Liver (tissue), 8 donors: ENCODE measurements at regions not wholly inside any gene's neighbourhood (a gene's known extent, or its start where the extent isn't known, plus 50 kb on each side); places are given as distances from the start of the nearest gene placed in this dataset.

Source experiments
- DNase-seq: peaks from one replicate; pipeline ENCODE4 v3.0.0-alpha.2; 2017; ENCODE audit warnings: low spot score
- H3K27ac ChIP-seq, 2 donors: one replicate each; pipeline ENCODE4 v1.7.0; 2013; ENCODE audit warnings: inconsistent platforms in 2 of 2, low read length in 2 of 2, control low read depth in 1 of 2, low read depth in 1 of 2, mild to moderate bottlenecking in 1 of 2
- H3K27me3 ChIP-seq, 4 donors: one replicate each; pipeline versions ENCODE4 v1.6.1 to v1.7.0; 2013; ENCODE audit warnings: low read length in 3 of 4, inconsistent platforms in 1 of 4, mild to moderate bottlenecking in 1 of 4, moderate library complexity in 1 of 4; ENCODE audit not compliant: control insufficient read depth in 4 of 4, insufficient read depth in 4 of 4
- H3K36me3 ChIP-seq, 4 donors: one replicate each; pipeline versions ENCODE4 v1.6.1 to v1.7.0; 2013; ENCODE audit warnings: low read length in 3 of 4, mild to moderate bottlenecking in 3 of 4, low read depth in 1 of 4, moderate library complexity in 1 of 4; ENCODE audit not compliant: control insufficient read depth in 4 of 4, insufficient read depth in 3 of 4
- H3K4me1 ChIP-seq, 4 donors: one replicate each; pipeline versions ENCODE4 v1.6.1 to v1.7.0; 2013; ENCODE audit warnings: low read length in 3 of 4, mild to moderate bottlenecking in 3 of 4, moderate library complexity in 1 of 4; ENCODE audit not compliant: control insufficient read depth in 4 of 4, insufficient read depth in 4 of 4
- H3K4me3 ChIP-seq, 3 donors: one replicate each; pipeline versions ENCODE4 v1.6.1 to v1.7.0; 2013; ENCODE audit warnings: low read length in 3 of 3, control low read depth in 1 of 3, low read depth in 1 of 3, mild to moderate bottlenecking in 1 of 3
- H3K9ac ChIP-seq, 2 donors: one replicate each; pipeline ENCODE4 v1.7.0; 2013; ENCODE audit warnings: low read length in 2 of 2, mild to moderate bottlenecking in 2 of 2, moderate library complexity in 2 of 2, control low read depth in 1 of 2, low read depth in 1 of 2
- H3K9me3 ChIP-seq, 4 donors: one replicate each; pipeline versions ENCODE4 v1.6.1 to v1.7.0; 2013; ENCODE audit warnings: low read length in 3 of 4; ENCODE audit not compliant: control insufficient read depth in 4 of 4
- EGR1 ChIP-seq, 2 donors: IDR thresholded peaks; 2 replicates each; pipeline ENCODE4 v1.6.1; 2016 to 2018; ENCODE audit warnings: antibody characterized with exemption in 2 of 2, low read depth in 2 of 2
- FOXA1 ChIP-seq: IDR thresholded peaks from 2 replicates; pipeline ENCODE4 v1.6.1; 2016; ENCODE audit warnings: antibody characterized with exemption
- FOXA2 ChIP-seq: IDR thresholded peaks from 2 replicates; pipeline ENCODE4 v1.6.1; 2016; ENCODE audit warnings: antibody characterized with exemption
- HNF4A ChIP-seq, 2 donors: conservative IDR thresholded peaks; 2 replicates each; pipeline ENCODE4 v1.6.1; 2016; ENCODE audit warnings: antibody characterized with exemption in 2 of 2, mild to moderate bottlenecking in 2 of 2
- HNF4G ChIP-seq: IDR thresholded peaks from 2 replicates; pipeline ENCODE4 v1.6.1; 2016; ENCODE audit warnings: antibody characterized with exemption
- JUND ChIP-seq, 2 donors: IDR thresholded peaks; 2 replicates each; pipeline ENCODE4 v1.6.1; 2016; ENCODE audit warnings: antibody characterized with exemption in 2 of 2
- RAD21 ChIP-seq, 2 donors: IDR thresholded peaks; 2 replicates each; pipeline ENCODE4 v1.6.1; 2016; ENCODE audit warnings: antibody characterized with exemption in 2 of 2, mild to moderate bottlenecking in 2 of 2
- REST ChIP-seq: IDR thresholded peaks from 2 replicates; pipeline ENCODE4 v1.6.1; 2016; ENCODE audit warnings: antibody characterized with exemption, mild to moderate bottlenecking
- RXRA ChIP-seq, 2 donors: IDR thresholded peaks; 2 replicates each; pipeline ENCODE4 v1.6.1; 2017 to 2018; ENCODE audit warnings: antibody characterized with exemption in 2 of 2, mild to moderate bottlenecking in 1 of 2
- SP1 ChIP-seq: IDR thresholded peaks from 2 replicates; pipeline ENCODE4 v1.6.1; 2018; ENCODE audit warnings: antibody characterized with exemption, mild to moderate bottlenecking
- TAF1 ChIP-seq: conservative IDR thresholded peaks from 2 replicates; pipeline ENCODE4 v1.6.1; 2016; ENCODE audit warnings: antibody characterized with exemption, mild to moderate bottlenecking
- YY1 ChIP-seq: IDR thresholded peaks from 2 replicates; pipeline ENCODE4 v1.6.1; 2016; ENCODE audit warnings: antibody characterized with exemption, mild to moderate bottlenecking
- WGBS: extraction: QIAGEN DNeasy Blood & Tissue Kit; methylation state at CpG from one replicate; pipeline ENCODE4 v1.1.7; 2013; 5-methylcytosine and 5-hydroxymethylcytosine counted together
- TF ChIP-seq, protein P1 (sequence below): IDR thresholded peaks from 2 replicates; pipeline ENCODE4 v1.6.1; 2016; ENCODE audit warnings: antibody characterized with exemption
- TF ChIP-seq, protein P2 (sequence below): IDR thresholded peaks from 2 replicates; pipeline ENCODE4 v1.6.1; 2016; ENCODE audit warnings: antibody characterized with exemption
- TF ChIP-seq, protein P3 (sequence below): IDR thresholded peaks from 2 replicates; pipeline ENCODE4 v1.6.1; 2016; ENCODE audit warnings: antibody characterized with exemption
- TF ChIP-seq, protein P4 (sequence below): fragments of 150-350 bp; IDR thresholded peaks from 2 replicates; pipeline ENCODE4 v1.5.1; 2017; ENCODE audit warnings: improper control_type of control experiment, low read depth, low read length; ENCODE audit not compliant: missing input control
- donor health status: healthy.
- donor health status: healthy.
- donor health status: healthy.
- donor health status: healthy.
- donor health status: healthy.

- 91% methylated on average over 6 of the region's 6 CpGs for WGBS
- H3K27ac ChIP-seq, result no peak overlapping the region
- DNase-seq, result no peak
These were observed 322.2 kb upstream of the ANKRD30A start for GRCh38 chr10:36803229-36803628.

DNA sequence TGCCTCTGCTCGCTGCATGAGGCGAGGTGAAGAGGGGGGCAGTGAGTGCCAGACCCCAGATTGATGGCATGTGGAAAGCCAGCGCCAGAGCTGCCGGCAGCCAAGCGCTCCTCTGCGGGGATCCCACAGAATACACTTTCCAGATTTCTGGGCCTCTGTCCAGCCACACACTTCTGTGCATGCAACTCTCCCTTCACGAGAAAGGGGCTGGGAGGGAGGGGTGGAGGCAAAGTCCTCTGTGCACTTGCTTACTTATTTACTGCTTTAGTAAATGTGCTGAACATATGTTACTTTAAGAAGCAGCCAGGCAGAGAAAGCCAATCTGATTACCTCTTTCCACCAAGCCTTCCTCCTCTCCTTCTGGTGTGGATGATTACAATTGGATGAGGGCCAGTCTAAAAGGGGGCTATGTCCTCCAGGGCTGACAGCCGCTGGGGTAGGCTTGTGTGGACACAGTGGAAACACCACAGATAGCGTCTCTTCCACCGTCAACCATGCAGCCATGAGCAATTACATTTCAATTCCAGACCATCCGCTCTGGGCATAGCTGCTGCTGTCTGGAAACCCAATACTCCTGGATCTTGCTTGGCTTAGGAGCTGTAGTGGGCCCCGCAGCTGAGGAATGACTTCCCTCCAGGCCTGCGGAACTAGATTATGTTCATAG lies 322.8 kb upstream of the ANKRD30A start:
- Histone ChIP-seq H3K9ac (no peak overlapping the region), H3K27me3 (no peaks in the 10 kb centered on the region), H3K4me3 (no peak overlapping the region), H3K9me3 (no peaks in the 10 kb centered on the region), H3K36me3 (no peaks in the 10 kb centered on the region), H3K4me1 (no peaks in the 10 kb centered on the region), H3K27ac (no peak overlapping the region)
- peak; percentile 39 for DNase-seq
- 40% methylated on average over 13 of the region's 13 CpGs for WGBS
- TF ChIP-seq HNF4G (no peak), YY1 (no peak), SP1 (no peak), TAF1 (no peak), JUND (IDR thresholded peaks at IDR 0.05) (no peak), FOXA1 (no peak), RAD21 (IDR thresholded peaks at IDR 0.05) (no peak)
- TF ChIP-seq, protein P1, sequence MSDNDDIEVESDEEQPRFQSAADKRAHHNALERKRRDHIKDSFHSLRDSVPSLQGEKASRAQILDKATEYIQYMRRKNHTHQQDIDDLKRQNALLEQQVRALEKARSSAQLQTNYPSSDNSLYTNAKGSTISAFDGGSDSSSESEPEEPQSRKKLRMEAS, result no peak
- TF ChIP-seq, protein P2, sequence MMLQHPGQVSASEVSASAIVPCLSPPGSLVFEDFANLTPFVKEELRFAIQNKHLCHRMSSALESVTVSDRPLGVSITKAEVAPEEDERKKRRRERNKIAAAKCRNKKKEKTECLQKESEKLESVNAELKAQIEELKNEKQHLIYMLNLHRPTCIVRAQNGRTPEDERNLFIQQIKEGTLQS, result no peak

More at GRCh38 chr10:36803229-36803628, 322.2 kb upstream of the ANKRD30A start:
- no peak overlapping the region for H3K9ac ChIP-seq
- H3K4me3 ChIP-seq, result no peak overlapping the region
- no peaks in the 10 kb centered on the region for H3K27me3 ChIP-seq
- no peaks in the 10 kb centered on the region for H3K4me1 ChIP-seq
- H3K9me3 ChIP-seq, result no peaks in the 10 kb centered on the region
- H3K36me3 ChIP-seq, result no peaks in the 10 kb centered on the region
- TF ChIP-seq, protein P3, sequence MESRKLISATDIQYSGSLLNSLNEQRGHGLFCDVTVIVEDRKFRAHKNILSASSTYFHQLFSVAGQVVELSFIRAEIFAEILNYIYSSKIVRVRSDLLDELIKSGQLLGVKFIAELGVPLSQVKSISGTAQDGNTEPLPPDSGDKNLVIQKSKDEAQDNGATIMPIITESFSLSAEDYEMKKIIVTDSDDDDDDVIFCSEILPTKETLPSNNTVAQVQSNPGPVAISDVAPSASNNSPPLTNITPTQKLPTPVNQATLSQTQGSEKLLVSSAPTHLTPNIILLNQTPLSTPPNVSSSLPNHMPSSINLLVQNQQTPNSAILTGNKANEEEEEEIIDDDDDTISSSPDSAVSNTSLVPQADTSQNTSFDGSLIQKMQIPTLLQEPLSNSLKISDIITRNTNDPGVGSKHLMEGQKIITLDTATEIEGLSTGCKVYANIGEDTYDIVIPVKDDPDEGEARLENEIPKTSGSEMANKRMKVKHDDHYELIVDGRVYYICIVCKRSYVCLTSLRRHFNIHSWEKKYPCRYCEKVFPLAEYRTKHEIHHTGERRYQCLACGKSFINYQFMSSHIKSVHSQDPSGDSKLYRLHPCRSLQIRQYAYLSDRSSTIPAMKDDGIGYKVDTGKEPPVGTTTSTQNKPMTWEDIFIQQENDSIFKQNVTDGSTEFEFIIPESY, result no peak
- TF ChIP-seq RAD21 (IDR thresholded peaks at IDR 0.05) (no peak), HNF4A (conservative IDR thresholded peaks at IDR 0.05) (no peak), HNF4G (no peak)
- TF ChIP-seq, protein P2, result no peak

DNA sequence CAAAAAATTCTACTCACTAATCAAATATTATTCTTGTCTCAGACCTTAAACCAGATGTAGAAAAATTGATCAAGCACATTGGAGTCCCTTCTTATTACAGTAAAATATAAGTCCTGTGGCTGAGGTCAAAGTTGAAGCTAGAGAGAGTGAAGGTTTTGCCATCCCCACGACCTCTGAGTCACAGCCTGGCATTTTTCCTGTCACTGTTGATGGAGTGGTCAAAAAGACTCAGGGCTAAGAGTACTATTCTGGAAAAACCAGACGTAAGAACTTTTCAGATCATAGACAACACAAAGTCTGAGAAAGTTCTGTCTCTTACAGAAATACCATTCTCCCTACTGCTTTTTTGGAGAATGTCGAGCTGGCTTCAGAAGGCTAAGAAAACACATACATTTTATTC lies 323.7 kb upstream of the ANKRD30A start:
- no peak for DNase-seq
- Histone ChIP-seq H3K27me3 (no peaks in the 10 kb centered on the region), H3K4me3 (no peak overlapping the region), H3K9ac (no peak overlapping the region), H3K27ac (no peak overlapping the region), H3K4me1 (no peaks in the 10 kb centered on the region), H3K9me3 (no peaks in the 10 kb centered on the region), H3K36me3 (no peaks in the 10 kb centered on the region)
- WGBS, result 62% methylated on average over 3 of the region's 3 CpGs
- TF ChIP-seq REST (no peak), HNF4A (conservative IDR thresholded peaks at IDR 0.05) (no peak), HNF4G (no peak), EGR1 (IDR thresholded peaks at IDR 0.05; ENCODE audit: low read depth in 2 of 2) (no peak), RXRA (IDR thresholded peaks at IDR 0.05) (no peak), RAD21 (IDR thresholded peaks at IDR 0.05) (no peak), TAF1 (no peak), FOXA2 (no peak), YY1 (no peak)
- TF ChIP-seq, protein P3, result no peak
- TF ChIP-seq, protein P1, result no peak
- TF ChIP-seq, protein P4, sequence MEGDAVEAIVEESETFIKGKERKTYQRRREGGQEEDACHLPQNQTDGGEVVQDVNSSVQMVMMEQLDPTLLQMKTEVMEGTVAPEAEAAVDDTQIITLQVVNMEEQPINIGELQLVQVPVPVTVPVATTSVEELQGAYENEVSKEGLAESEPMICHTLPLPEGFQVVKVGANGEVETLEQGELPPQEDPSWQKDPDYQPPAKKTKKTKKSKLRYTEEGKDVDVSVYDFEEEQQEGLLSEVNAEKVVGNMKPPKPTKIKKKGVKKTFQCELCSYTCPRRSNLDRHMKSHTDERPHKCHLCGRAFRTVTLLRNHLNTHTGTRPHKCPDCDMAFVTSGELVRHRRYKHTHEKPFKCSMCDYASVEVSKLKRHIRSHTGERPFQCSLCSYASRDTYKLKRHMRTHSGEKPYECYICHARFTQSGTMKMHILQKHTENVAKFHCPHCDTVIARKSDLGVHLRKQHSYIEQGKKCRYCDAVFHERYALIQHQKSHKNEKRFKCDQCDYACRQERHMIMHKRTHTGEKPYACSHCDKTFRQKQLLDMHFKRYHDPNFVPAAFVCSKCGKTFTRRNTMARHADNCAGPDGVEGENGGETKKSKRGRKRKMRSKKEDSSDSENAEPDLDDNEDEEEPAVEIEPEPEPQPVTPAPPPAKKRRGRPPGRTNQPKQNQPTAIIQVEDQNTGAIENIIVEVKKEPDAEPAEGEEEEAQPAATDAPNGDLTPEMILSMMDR, result no peak
